ENCODE measurements at regions not wholly inside any gene's neighbourhood (a gene's known extent, or its start where the extent isn't known, plus 50 kb on each side); places are given as distances from the start of the nearest gene placed in this dataset.

- no peak overlapping the region for H3K9ac ChIP-seq
Measured at GRCh38 chr2:57539761-57540160, 506.8 kb upstream of the VRK2 start.

GRCh38 chr2:57542081-57542480 lies 504.5 kb upstream of the VRK2 start:
- no peak overlapping the region for H2AFZ ChIP-seq (replicated peaks)
- DNase-seq (ENCODE audit: low spot score): no peak
- no peak overlapping the region for H3K4me3 Mint-ChIP-seq
- H3F3A ChIP-seq (ENCODE audit: low read depth): no peaks in the 10 kb centered on the region
- H3K4me3 ChIP-seq: no peak overlapping the region
- no peaks in the 10 kb centered on the region for H3K79me2 ChIP-seq (ENCODE audit: low read depth)
- no peaks in the 10 kb centered on the region for H3K27me3 ChIP-seq
- H3K4me1 ChIP-seq: no peaks in the 10 kb centered on the region
- H3K4me1 Mint-ChIP-seq: no peaks in the 10 kb centered on the region
- no peak overlapping the region for H3K9ac ChIP-seq
- H3K27ac ChIP-seq: no peak overlapping the region
- no peaks in the 10 kb centered on the region for H3K27me3 Mint-ChIP-seq (ENCODE audit: insufficient read depth, low read depth)
- TF ChIP-seq EZH2phosphoT487 (IDR thresholded peaks at IDR 0.05) (no peak), EZH2 (IDR thresholded peaks at IDR 0.05) (no peak), CTCF (IDR thresholded peaks at IDR 0.05) (no peak)
- H3K9me3 ChIP-seq (ENCODE audit: low read depth): no peaks in the 10 kb centered on the region
- no peaks in the 10 kb centered on the region for H3K36me3 ChIP-seq
- H3K36me3 Mint-ChIP-seq: no peaks in the 10 kb centered on the region
- H3K4me2 ChIP-seq: no peak overlapping the region
- no peak overlapping the region for H3K27ac Mint-ChIP-seq
- H4K20me1 ChIP-seq (ENCODE audit: low read depth): no peaks in the 10 kb centered on the region
- no peaks in the 10 kb centered on the region for H3K9me3 Mint-ChIP-seq

More at GRCh38 chr2:57539761-57540160, 506.8 kb upstream of the VRK2 start:
- H3K4me1 Mint-ChIP-seq: no peaks in the 10 kb centered on the region
- Histone ChIP-seq H4K20me1 (ENCODE audit: low read depth) (no peaks in the 10 kb centered on the region), H3K4me2 (no peak overlapping the region), H3K4me1 (no peaks in the 10 kb centered on the region), H3K36me3 (no peaks in the 10 kb centered on the region), H3F3A (ENCODE audit: low read depth) (no peaks in the 10 kb centered on the region), H3K4me3 (no peak overlapping the region), H3K79me2 (ENCODE audit: low read depth) (no peaks in the 10 kb centered on the region), H3K27me3 (no peaks in the 10 kb centered on the region), H2AFZ (replicated peaks) (no peak overlapping the region), H3K27ac (no peak overlapping the region), H3K9me3 (ENCODE audit: low read depth) (no peaks in the 10 kb centered on the region)
- H3K27me3 Mint-ChIP-seq (ENCODE audit: insufficient read depth, low read depth): no peaks in the 10 kb centered on the region
- no peak for DNase-seq (ENCODE audit: low spot score)
- H3K4me3 Mint-ChIP-seq: no peak overlapping the region
- no peaks in the 10 kb centered on the region for H3K9me3 Mint-ChIP-seq
- H3K36me3 Mint-ChIP-seq: no peaks in the 10 kb centered on the region
- TF ChIP-seq CTCF (IDR thresholded peaks at IDR 0.05) (no peak), EZH2phosphoT487 (IDR thresholded peaks at IDR 0.05) (no peak), EZH2 (IDR thresholded peaks at IDR 0.05) (no peak)
- no peak overlapping the region for H3K27ac Mint-ChIP-seq

GRCh38 chr2:57543211-57543610 lies 503.4 kb upstream of the VRK2 start:
- H3K9ac ChIP-seq: no peak overlapping the region
- no peaks in the 10 kb centered on the region for H3K79me2 ChIP-seq (ENCODE audit: low read depth)
- Mint-ChIP-seq H3K36me3 (no peaks in the 10 kb centered on the region), H3K9me3 (no peaks in the 10 kb centered on the region), H3K4me1 (no peaks in the 10 kb centered on the region), H3K4me3 (no peak overlapping the region), H3K27me3 (ENCODE audit: insufficient read depth, low read depth) (no peaks in the 10 kb centered on the region), H3K27ac (no peak overlapping the region)
- no peaks in the 10 kb centered on the region for H4K20me1 ChIP-seq (ENCODE audit: low read depth)
- DNase-seq (ENCODE audit: low spot score): no peak
- no peak overlapping the region for H3K27ac ChIP-seq
- no peak for TF ChIP-seq CTCF (IDR thresholded peaks at IDR 0.05)
- TF ChIP-seq EZH2phosphoT487 (IDR thresholded peaks at IDR 0.05): no peak
- no peak for TF ChIP-seq EZH2 (IDR thresholded peaks at IDR 0.05)
- H3F3A ChIP-seq (ENCODE audit: low read depth): no peaks in the 10 kb centered on the region
- no peaks in the 10 kb centered on the region for H3K36me3 ChIP-seq
- no peak overlapping the region for H2AFZ ChIP-seq (replicated peaks)
- H3K4me1 ChIP-seq: no peaks in the 10 kb centered on the region
- H3K4me2 ChIP-seq: no peak overlapping the region
- no peaks in the 10 kb centered on the region for H3K9me3 ChIP-seq (ENCODE audit: low read depth)
- H3K4me3 ChIP-seq: no peak overlapping the region
- no peaks in the 10 kb centered on the region for H3K27me3 ChIP-seq
